ENCODE measurements at regions not wholly inside any gene's neighbourhood (a gene's known extent, or its start where the extent isn't known, plus 50 kb on each side); places are given as distances from the start of the nearest gene placed in this dataset.
"Not testable (repeated sequence)": the region's sequence is repeated elsewhere in the genome, so short reads cannot be mapped to it uniquely, and the experiment has no call there.

DNA sequence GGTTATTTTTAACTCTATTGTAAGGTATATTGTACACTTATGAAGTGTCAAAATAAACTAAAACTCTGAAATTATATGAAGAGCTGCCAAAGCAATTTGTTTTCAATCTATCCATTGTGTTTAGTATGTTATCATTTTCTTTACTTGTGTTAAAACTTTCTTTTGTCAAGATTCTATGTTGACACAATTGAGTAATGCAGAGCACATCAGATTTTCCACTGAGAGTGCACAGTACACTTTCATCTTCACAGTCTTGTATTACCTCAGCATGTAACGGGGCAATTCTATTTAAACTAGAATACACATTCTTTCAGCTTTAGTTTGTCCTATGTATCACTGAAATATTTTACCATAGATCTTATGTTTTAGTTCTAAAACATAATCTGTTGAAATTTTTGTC is 304.4 kb upstream of the ZC3H15 start:
- no peak for DNase-seq (ENCODE audit: low read depth)

- DNase-seq (ENCODE audit: low read depth), result not testable (repeated sequence)
These were observed 303.7 kb upstream of the ZC3H15 start for GRCh38 chr2:186182366-186182765.

GRCh38 chr2:186183406-186183805 is 302.7 kb upstream of the ZC3H15 start:
- DNase-seq (ENCODE audit: low read depth), result no peak

- no peak for DNase-seq (ENCODE audit: low read depth)
These were observed 298.2 kb upstream of the ZC3H15 start for GRCh38 chr2:186187854-186188253.

DNA sequence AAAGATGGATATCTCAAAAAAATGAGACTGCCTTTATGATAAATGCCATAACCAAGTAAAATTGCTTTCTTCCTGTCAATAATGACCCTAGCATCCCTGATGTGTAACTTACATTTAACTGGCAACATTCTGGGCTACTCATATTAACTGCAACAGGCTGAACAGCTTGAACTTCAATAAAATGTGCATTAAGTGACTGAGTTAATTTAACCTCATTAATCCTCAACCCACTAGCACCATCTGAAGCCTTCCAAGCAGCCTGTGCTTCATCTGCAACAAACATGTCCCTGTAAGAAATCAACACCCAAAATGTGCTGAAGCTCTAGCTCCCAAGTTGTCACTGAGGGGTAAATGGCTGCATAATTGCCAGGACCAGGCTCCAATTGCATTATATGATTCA is 296.2 kb upstream of the ZC3H15 start:
- DNase-seq (ENCODE audit: low read depth), result no peak

GRCh38 chr2:186195696-186196095 is 290.4 kb upstream of the ZC3H15 start:
- no peak for DNase-seq (ENCODE audit: low read depth)

DNA sequence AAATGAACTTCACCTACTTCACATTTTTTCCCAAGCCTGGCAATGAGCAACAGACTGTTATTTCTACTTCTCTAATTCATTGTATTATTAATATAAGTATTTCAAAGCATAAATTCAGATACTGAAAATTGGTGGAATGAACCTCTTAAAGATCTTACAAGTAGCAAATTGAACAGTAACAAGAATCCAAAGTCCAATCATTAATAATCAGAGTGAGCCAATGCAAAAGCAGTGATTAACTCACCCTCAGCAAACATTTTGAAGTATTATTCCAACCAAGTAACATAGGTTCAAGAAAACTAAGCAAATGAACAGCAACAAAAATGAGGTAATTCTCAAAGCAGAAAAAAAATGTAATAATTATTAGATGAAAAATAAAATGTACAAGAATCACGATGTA is 288.1 kb upstream of the ZC3H15 start:
- DNase-seq (ENCODE audit: low read depth), result no peak

DNA sequence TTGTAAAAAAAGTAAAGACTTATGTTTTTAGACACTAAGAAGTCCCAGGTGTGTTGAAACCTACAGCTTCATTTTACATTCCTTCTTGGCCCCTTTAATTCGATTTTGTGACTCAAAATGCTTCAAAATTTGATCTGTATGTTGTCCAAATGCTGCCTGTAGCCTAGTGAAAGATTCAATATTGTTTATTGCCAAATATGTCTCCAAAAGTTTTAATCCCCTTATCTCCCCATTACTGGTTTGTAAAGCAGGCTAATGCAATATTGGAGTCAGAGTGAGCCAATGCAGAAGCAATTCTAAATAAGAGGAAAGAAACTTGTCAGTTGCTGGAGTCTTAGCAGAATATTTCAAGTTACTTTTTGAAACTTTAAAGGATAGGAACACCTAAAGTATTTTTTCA is 287.0 kb upstream of the ZC3H15 start:
- DNase-seq (ENCODE audit: low read depth), result no peak

GRCh38 chr2:186201371-186201770 is 284.7 kb upstream of the ZC3H15 start:
- DNase-seq (ENCODE audit: low read depth), result peak; percentile 6

- no peak for DNase-seq (ENCODE audit: low read depth)
These were observed 280.7 kb upstream of the ZC3H15 start for GRCh38 chr2:186205254-186205911.

- DNase-seq (ENCODE audit: low read depth), result no peak
These were observed 276.5 kb upstream of the ZC3H15 start for GRCh38 chr2:186209532-186209931.

DNA sequence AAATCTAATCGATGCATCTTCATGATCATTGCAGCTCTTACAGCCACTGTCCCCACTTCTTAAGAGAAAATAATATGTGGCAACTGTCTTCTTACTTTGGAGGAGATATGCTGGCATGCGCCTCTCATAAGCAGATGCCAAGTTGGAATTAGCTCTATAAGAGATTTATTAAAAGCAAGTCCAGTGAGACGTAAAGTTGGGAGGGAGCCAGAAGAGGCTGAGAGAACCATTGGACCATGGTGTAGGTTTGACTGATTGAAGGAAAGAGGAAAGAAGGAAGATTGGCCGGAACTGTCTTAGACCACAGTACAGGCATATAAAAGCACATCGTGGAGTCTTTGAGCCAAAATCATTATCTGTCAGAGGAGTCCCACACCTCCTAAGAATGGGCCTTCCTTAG is 265.7 kb upstream of the ZC3H15 start:
- DNase-seq (ENCODE audit: low read depth), result peak; percentile 9

DNA sequence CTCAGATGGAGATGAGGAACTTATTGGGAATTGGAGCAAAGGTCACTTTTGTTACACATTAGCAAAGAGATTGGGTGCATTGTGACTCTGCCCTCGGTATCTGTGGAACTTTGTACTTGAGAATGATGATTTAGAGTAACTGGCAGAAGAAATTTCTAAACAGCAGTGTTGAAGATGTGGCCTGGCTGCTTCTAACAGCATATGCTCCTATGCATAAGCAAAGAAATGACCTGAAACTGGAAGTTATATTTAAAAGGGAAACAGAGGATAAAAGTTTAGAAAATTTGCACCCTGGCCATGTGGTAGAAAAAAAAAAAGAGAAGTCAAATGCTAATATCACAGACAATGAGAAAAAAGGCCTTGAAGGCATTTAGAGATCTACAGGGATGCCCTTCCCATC is 256.8 kb upstream of the ZC3H15 start:
- no peak for DNase-seq (ENCODE audit: low read depth)

DNA sequence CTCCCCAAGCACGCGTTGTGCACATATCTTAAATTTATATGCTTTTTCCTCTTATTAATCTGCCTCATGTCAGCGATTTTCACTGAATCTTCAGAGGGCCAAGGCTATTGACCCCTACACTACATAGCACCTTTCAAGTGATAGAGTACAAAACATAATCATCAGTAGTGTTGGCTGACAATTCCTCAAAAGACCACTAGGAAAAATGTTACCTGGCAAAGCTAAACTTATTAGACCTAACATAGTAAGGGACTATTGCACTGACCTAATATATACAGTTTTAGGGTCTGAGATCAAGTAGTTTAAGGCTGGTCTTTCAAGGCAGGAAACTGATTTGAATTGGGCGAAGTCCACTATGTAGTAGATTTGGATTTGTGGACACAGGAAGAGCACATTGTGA is 244.2 kb upstream of the ZC3H15 start:
- DNase-seq (ENCODE audit: low read depth), result no peak

- DNase-seq (ENCODE audit: low read depth), result no peak
These were observed 231.3 kb upstream of the ZC3H15 start for GRCh38 chr2:186254759-186255158.

DNA sequence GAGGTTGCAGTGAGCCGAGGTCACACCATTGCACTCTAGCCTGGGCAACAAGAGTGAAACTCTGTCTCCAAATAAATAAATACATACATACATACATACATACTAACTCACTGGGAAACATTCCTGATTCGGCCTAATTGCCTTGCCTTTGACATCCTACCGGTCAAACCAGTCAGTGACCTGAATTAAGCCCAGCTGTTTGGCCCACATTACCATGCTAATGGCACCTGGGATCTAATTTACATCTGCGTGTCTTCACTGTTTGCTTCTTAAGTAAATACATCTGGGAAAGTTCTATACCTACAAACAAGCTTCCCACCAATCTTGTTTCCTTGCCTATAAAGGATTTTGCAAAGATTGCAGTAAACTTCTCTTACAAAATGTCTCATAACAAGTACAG is 230.2 kb upstream of the ZC3H15 start:
- no peak for DNase-seq (ENCODE audit: low read depth)

- peak; percentile 51 for DNase-seq (ENCODE audit: low read depth)
These were observed 229.5 kb upstream of the ZC3H15 start for GRCh38 chr2:186256540-186256939.

- DNase-seq (ENCODE audit: low read depth), result no peak
These were observed 222.3 kb upstream of the ZC3H15 start for GRCh38 chr2:186263673-186264250.

DNA sequence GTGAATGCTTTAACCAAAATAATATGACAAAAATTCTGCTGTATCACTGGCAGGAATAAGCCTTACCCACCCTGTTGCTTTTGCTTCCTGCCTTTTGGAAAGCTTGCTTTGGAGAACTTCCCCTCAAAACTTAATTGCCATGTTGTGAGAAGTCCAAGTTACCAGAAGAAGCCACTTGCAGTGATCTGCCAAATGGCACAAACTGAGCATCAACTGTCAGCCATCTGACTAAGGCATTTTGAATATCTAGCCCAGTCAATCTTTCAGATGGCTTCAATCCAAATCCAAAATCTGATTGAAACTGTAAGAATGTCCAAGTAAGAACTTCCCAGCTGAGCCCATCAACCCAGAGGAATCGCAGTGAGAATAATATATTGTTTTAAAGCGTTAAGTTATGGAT is 216.5 kb upstream of the ZC3H15 start:
- DNase-seq (ENCODE audit: low read depth), result no peak

- no peak for DNase-seq (ENCODE audit: low read depth)
These were observed 212.1 kb upstream of the ZC3H15 start for GRCh38 chr2:186273953-186274352.

GRCh38 chr2:186274936-186275575 is 211.0 kb upstream of the ZC3H15 start:
- DNase-seq (ENCODE audit: low read depth), result peak; percentile 22

DNA sequence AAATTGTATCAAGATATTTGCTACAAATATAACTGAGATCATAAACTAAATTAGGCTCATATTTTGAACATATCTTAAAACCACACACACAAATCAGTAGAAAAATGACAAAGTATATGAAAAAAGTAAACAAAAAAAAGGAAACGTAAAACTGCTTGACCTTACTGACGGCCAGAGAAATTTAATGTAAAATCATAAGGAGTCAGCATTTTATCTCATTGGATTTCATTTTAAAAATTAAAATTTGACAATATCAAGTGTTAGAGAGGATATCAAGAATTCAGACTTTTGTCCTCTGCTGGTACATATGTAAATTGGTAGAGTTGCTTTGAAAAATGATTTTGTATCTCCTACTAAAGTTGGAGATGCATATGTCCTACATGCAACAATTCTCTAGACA is 209.2 kb upstream of the ZC3H15 start:
- DNase-seq (ENCODE audit: low read depth), result no peak

- DNase-seq (ENCODE audit: low read depth), result no peak
These were observed 204.3 kb upstream of the ZC3H15 start for GRCh38 chr2:186281726-186282125.
